ENCODE measurements at regions not wholly inside any gene's neighbourhood (a gene's known extent, or its start where the extent isn't known, plus 50 kb on each side); places are given as distances from the start of the nearest gene placed in this dataset.

DNA sequence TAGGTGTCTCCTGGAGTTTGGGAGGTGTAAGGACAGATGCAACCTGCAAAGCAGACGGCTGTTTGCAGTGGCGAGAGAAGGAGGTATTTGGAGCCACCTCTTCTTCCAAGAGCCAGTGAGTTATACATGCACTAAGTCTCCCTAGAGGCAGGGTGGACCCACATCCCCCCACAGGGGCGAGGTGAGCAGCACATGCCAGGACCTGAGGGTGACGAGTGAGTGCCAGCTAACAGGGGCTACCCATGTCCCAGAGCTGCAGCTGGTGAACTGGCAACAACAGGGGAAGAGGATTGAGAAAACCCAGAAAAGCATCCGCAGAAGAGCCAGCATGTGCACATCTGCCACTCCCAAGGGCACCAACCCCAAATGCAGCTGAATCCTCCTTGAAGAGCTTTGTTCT lies 95.1 kb downstream of the CD83 start:
- POLR2A ChIA-PET: no interaction called here
- TF ChIP-seq, protein P1, sequence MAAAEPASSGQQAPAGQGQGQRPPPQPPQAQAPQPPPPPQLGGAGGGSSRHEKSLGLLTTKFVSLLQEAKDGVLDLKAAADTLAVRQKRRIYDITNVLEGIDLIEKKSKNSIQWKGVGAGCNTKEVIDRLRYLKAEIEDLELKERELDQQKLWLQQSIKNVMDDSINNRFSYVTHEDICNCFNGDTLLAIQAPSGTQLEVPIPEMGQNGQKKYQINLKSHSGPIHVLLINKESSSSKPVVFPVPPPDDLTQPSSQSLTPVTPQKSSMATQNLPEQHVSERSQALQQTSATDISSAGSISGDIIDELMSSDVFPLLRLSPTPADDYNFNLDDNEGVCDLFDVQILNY (CRISPR knock-in tag; IDR thresholded peaks at IDR 0.05): no peak
- no peak for TF ChIP-seq ZBTB21 (CRISPR knock-in tag; IDR thresholded peaks at IDR 0.05; ENCODE audit: borderline replicate concordance)
- TF ChIP-seq PRRX2 (CRISPR knock-in tag; IDR thresholded peaks at IDR 0.05): no peak
- no peak for TF ChIP-seq TP53 (CRISPR knock-in tag; IDR thresholded peaks at IDR 0.05)
- no peak for TF ChIP-seq TEAD4 (CRISPR knock-in tag; IDR thresholded peaks at IDR 0.05)
- TF ChIP-seq ZNF232 (CRISPR knock-in tag; IDR thresholded peaks at IDR 0.05): no peak
- TF ChIP-seq, protein P2, sequence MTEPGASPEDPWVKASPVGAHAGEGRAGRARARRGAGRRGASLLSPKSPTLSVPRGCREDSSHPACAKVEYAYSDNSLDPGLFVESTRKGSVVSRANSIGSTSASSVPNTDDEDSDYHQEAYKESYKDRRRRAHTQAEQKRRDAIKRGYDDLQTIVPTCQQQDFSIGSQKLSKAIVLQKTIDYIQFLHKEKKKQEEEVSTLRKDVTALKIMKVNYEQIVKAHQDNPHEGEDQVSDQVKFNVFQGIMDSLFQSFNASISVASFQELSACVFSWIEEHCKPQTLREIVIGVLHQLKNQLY (CRISPR knock-in tag; IDR thresholded peaks at IDR 0.05): no peak
- TF ChIP-seq KAT7 (CRISPR knock-in tag; IDR thresholded peaks at IDR 0.05; ENCODE audit: borderline replicate concordance): no peak
- TF ChIP-seq, protein P3, sequence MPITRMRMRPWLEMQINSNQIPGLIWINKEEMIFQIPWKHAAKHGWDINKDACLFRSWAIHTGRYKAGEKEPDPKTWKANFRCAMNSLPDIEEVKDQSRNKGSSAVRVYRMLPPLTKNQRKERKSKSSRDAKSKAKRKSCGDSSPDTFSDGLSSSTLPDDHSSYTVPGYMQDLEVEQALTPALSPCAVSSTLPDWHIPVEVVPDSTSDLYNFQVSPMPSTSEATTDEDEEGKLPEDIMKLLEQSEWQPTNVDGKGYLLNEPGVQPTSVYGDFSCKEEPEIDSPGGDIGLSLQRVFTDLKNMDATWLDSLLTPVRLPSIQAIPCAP (CRISPR knock-in tag; IDR thresholded peaks at IDR 0.05): no peak
- no peak for TF ChIP-seq SOX15 (CRISPR knock-in tag; IDR thresholded peaks at IDR 0.05)
- no peak for TF ChIP-seq ELF4 (CRISPR knock-in tag; IDR thresholded peaks at IDR 0.05; ENCODE audit: low read depth)
- no peak for TF ChIP-seq NR2C2 (CRISPR knock-in tag; IDR thresholded peaks at IDR 0.05)
- TF ChIP-seq, protein P4, sequence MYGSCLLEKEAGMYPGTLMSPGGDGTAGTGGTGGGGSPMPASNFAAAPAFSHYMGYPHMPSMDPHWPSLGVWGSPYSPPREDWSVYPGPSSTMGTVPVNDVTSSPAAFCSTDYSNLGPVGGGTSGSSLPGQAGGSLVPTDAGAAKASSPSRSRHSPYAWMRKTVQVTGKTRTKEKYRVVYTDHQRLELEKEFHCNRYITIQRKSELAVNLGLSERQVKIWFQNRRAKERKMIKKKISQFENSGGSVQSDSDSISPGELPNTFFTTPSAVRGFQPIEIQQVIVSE (CRISPR knock-in tag; IDR thresholded peaks at IDR 0.05; ENCODE audit: borderline replicate concordance): no peak
- no peak for TF ChIP-seq MYBL2 (CRISPR knock-in tag; IDR thresholded peaks at IDR 0.05)
- no peak for TF ChIP-seq SP1 (CRISPR knock-in tag; conservative IDR thresholded peaks at IDR 0.05)
- TF ChIP-seq, protein P5, sequence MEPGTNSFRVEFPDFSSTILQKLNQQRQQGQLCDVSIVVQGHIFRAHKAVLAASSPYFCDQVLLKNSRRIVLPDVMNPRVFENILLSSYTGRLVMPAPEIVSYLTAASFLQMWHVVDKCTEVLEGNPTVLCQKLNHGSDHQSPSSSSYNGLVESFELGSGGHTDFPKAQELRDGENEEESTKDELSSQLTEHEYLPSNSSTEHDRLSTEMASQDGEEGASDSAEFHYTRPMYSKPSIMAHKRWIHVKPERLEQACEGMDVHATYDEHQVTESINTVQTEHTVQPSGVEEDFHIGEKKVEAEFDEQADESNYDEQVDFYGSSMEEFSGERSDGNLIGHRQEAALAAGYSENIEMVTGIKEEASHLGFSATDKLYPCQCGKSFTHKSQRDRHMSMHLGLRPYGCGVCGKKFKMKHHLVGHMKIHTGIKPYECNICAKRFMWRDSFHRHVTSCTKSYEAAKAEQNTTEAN (CRISPR knock-in tag; IDR thresholded peaks at IDR 0.05): no peak
- TF ChIP-seq ZNF416 (CRISPR knock-in tag; IDR thresholded peaks at IDR 0.05): no peak
- TF ChIP-seq SMAD4 (CRISPR knock-in tag; IDR thresholded peaks at IDR 0.05): no peak
- DNase-seq (ENCODE audit: low spot score): no peak
- ATAC-seq: no peak
- peaks cover 29% of the 10 kb centered on the region for H3K4me1 Mint-ChIP-seq
- CTCF ChIA-PET: interaction anchor here (1.1 kb wide), 1 partner anchor 83 kb away, joined by 3 read pairs; no protein-coding TSS in a partner anchor
- H3K9me3 Mint-ChIP-seq: peaks cover 20% of the 10 kb centered on the region
- H3K27ac Mint-ChIP-seq: no peak overlapping the region
- H3K36me3 Mint-ChIP-seq: peaks cover 18% of the 10 kb centered on the region
- no peak overlapping the region for H3K4me3 Mint-ChIP-seq
- H3K27me3 Mint-ChIP-seq (ENCODE audit: low read depth): peaks cover 40% of the 10 kb centered on the region

DNA sequence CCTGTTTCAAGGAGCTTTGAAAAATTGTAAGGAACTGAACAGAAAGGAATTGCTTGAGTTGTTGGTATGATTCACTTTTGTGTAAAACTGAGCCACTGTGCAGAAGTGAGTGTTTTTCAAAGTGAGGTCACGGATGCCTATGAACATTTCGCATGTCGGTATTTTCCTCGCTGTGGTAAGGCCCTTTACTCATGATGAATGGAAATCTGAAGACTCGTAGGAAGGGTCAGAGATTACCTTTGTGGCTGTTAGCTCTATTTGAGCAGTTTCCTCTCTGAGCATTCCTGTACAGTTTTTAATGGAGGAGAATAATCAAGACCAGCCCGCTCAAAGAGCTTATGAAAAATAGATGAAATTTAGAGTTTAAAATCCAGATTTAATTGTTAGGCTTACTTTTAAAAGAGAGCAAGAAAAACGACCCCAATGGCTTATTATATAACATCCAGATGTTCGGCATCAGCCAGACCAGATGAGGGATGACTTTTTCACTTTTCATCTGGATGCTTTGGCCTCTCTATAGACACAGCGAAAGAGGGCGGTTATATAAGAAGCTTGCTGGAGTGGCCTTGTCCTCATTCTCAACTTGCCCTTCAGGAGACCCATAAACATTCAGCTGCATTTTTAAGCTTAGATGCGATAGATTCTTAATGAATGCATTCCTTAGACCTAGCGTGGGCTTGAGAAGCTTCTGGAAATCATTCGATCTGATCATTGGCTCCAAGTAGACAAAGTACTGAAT lies 99.5 kb downstream of the CD83 start:
- CTCF ChIA-PET: interaction anchor here (0.7 to 1.0 kb wide), 3 partner anchors 11 to 173 kb away, joined by 3 read pairs; no protein-coding TSS in a partner anchor
- H3K4me3 Mint-ChIP-seq: no peak overlapping the region
- H3K9me3 Mint-ChIP-seq: peaks cover 20% of the 10 kb centered on the region
- no peak for TF ChIP-seq ZNF396 (CRISPR knock-in tag; IDR thresholded peaks at IDR 0.05; ENCODE audit: borderline replicate concordance)
- no peak for TF ChIP-seq TEAD1 (CRISPR knock-in tag; IDR thresholded peaks at IDR 0.05)
- TF ChIP-seq, protein P6, sequence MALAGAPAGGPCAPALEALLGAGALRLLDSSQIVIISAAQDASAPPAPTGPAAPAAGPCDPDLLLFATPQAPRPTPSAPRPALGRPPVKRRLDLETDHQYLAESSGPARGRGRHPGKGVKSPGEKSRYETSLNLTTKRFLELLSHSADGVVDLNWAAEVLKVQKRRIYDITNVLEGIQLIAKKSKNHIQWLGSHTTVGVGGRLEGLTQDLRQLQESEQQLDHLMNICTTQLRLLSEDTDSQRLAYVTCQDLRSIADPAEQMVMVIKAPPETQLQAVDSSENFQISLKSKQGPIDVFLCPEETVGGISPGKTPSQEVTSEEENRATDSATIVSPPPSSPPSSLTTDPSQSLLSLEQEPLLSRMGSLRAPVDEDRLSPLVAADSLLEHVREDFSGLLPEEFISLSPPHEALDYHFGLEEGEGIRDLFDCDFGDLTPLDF (CRISPR knock-in tag; IDR thresholded peaks at IDR 0.05): no peak
- TF ChIP-seq, protein P2 (CRISPR knock-in tag; IDR thresholded peaks at IDR 0.05): no peak
- TF ChIP-seq, protein P7, sequence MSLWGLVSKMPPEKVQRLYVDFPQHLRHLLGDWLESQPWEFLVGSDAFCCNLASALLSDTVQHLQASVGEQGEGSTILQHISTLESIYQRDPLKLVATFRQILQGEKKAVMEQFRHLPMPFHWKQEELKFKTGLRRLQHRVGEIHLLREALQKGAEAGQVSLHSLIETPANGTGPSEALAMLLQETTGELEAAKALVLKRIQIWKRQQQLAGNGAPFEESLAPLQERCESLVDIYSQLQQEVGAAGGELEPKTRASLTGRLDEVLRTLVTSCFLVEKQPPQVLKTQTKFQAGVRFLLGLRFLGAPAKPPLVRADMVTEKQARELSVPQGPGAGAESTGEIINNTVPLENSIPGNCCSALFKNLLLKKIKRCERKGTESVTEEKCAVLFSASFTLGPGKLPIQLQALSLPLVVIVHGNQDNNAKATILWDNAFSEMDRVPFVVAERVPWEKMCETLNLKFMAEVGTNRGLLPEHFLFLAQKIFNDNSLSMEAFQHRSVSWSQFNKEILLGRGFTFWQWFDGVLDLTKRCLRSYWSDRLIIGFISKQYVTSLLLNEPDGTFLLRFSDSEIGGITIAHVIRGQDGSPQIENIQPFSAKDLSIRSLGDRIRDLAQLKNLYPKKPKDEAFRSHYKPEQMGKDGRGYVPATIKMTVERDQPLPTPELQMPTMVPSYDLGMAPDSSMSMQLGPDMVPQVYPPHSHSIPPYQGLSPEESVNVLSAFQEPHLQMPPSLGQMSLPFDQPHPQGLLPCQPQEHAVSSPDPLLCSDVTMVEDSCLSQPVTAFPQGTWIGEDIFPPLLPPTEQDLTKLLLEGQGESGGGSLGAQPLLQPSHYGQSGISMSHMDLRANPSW (CRISPR knock-in tag; conservative IDR thresholded peaks at IDR 0.05; ENCODE audit: low read depth): no peak
- no peak for TF ChIP-seq CBFB (CRISPR knock-in tag; IDR thresholded peaks at IDR 0.05; ENCODE audit: low read depth)
- H3K36me3 Mint-ChIP-seq: peaks cover 18% of the 10 kb centered on the region
- peaks cover 13% of the 10 kb centered on the region for H3K4me1 Mint-ChIP-seq
- POLR2A ChIA-PET: no interaction called here
- DNase-seq (ENCODE audit: low spot score) (no peak), ATAC-seq (no peak)
- H3K27ac Mint-ChIP-seq: no peak overlapping the region
- peaks cover 42% of the 10 kb centered on the region for H3K27me3 Mint-ChIP-seq (ENCODE audit: low read depth)
